ENCODE measurements at regions not wholly inside any gene's neighbourhood (a gene's known extent, or its start where the extent isn't known, plus 50 kb on each side); places are given as distances from the start of the nearest gene placed in this dataset.
"Not testable (repeated sequence)": the region's sequence is repeated elsewhere in the genome, so short reads cannot be mapped to it uniquely, and the experiment has no call there.

- no peak for DNase-seq (ENCODE audit: low spot score in 2 of 2)
- H3K4me3 ChIP-seq (ENCODE audit: low read depth, poor library complexity, severe bottlenecking) = no peak overlapping the region
- WGBS, 2 donors = 80 to 85% methylated on average over 3 of the region's 3 CpGs
- intact Hi-C loops (cut with DNase I; ENCODE audit: low total_unique reads) = no loop called here
- no peak for TF ChIP-seq POLR2A (IDR thresholded peaks at IDR 0.05)
- no peak for TF ChIP-seq CTCF (IDR thresholded peaks at IDR 0.05)
Observed at GRCh38 chr4:128654465-128654864, 155.0 kb upstream of the JADE1 start.

- intact Hi-C loops (cut with DNase I; ENCODE audit: low total_unique reads) = no loop called here
- 46 to 47% methylated on average over 8 of the region's 8 CpGs for WGBS, 2 donors
- no peak for DNase-seq (ENCODE audit: low spot score in 2 of 2)
- no peak overlapping the region for H3K4me3 ChIP-seq (ENCODE audit: low read depth, poor library complexity, severe bottlenecking)
- TF ChIP-seq CTCF (IDR thresholded peaks at IDR 0.05) (no peak), POLR2A (IDR thresholded peaks at IDR 0.05) (no peak)
Observed at GRCh38 chr4:128653527-128654444, 155.7 kb upstream of the JADE1 start.

GRCh38 chr4:128649575-128650205 is 159.8 kb upstream of the JADE1 start:
- intact Hi-C loops (cut with DNase I; ENCODE audit: low total_unique reads) = no loop called here

GRCh38 chr4:128649161-128649560 is 160.3 kb upstream of the JADE1 start:
- TF ChIP-seq POLR2A (IDR thresholded peaks at IDR 0.05) (no peak), CTCF (IDR thresholded peaks at IDR 0.05) (no peak)
- DNase-seq (ENCODE audit: low spot score in 2 of 2) = no peak
- intact Hi-C loops (cut with DNase I; ENCODE audit: low total_unique reads) = no loop called here
- H3K4me3 ChIP-seq (ENCODE audit: low read depth, poor library complexity, severe bottlenecking) = no peak overlapping the region
- 56 to 65% methylated on average over 1 of the region's 1 CpG for WGBS, 2 donors

More at GRCh38 chr4:128649575-128650205, 159.8 kb upstream of the JADE1 start:
- H3K4me3 ChIP-seq (ENCODE audit: low read depth, poor library complexity, severe bottlenecking) = no peak overlapping the region
- WGBS, 2 donors = 24 to 52% methylated on average over 1 of the region's 1 CpG
- TF ChIP-seq POLR2A (IDR thresholded peaks at IDR 0.05) = no peak
- no peak for TF ChIP-seq CTCF (IDR thresholded peaks at IDR 0.05)
- no peak for DNase-seq (ENCODE audit: low spot score in 2 of 2)

- no peak overlapping the region for H3K4me3 ChIP-seq (ENCODE audit: low read depth, poor library complexity, severe bottlenecking)
- WGBS, 2 donors = 83 to 96% methylated on average over 1 of the region's 1 CpG
- DNase-seq (ENCODE audit: low spot score in 2 of 2) = no peak
- intact Hi-C loops (cut with DNase I; ENCODE audit: low total_unique reads) = no loop called here
- no peak for TF ChIP-seq POLR2A (IDR thresholded peaks at IDR 0.05)
- TF ChIP-seq CTCF (IDR thresholded peaks at IDR 0.05) = no peak
Observed at GRCh38 chr4:128648021-128648420, 161.5 kb upstream of the JADE1 start.

GRCh38 chr4:128646893-128647292 is 162.6 kb upstream of the JADE1 start:
- intact Hi-C loops (cut with DNase I; ENCODE audit: low total_unique reads); H3K4me3 ChIP-seq (ENCODE audit: low read depth, poor library complexity, severe bottlenecking); DNase-seq (ENCODE audit: low spot score in 2 of 2): not testable (repeated sequence)
- WGBS, 2 donors = 52 to 61% methylated on average over 1 of the region's 1 CpG

GRCh38 chr4:128644693-128645654 is 164.5 kb upstream of the JADE1 start:
- H3K4me3 ChIP-seq (ENCODE audit: low read depth, poor library complexity, severe bottlenecking); intact Hi-C loops (cut with DNase I; ENCODE audit: low total_unique reads); DNase-seq (ENCODE audit: low spot score in 2 of 2): not testable (repeated sequence)
- WGBS, 2 donors = 79 to 90% methylated on average over 18 of the region's 18 CpGs

GRCh38 chr4:128644107-128644506 is 165.4 kb upstream of the JADE1 start:
- intact Hi-C loops (cut with DNase I; ENCODE audit: low total_unique reads); DNase-seq (ENCODE audit: low spot score in 2 of 2); H3K4me3 ChIP-seq (ENCODE audit: low read depth, poor library complexity, severe bottlenecking): not testable (repeated sequence)
- 84 to 91% methylated on average over 3 of the region's 3 CpGs for WGBS, 2 donors

All from lower leg skin (tissue), 4 donors.